ENCODE measurements at regions not wholly inside any gene's neighbourhood (a gene's known extent, or its start where the extent isn't known, plus 50 kb on each side); places are given as distances from the start of the nearest gene placed in this dataset.

DNA sequence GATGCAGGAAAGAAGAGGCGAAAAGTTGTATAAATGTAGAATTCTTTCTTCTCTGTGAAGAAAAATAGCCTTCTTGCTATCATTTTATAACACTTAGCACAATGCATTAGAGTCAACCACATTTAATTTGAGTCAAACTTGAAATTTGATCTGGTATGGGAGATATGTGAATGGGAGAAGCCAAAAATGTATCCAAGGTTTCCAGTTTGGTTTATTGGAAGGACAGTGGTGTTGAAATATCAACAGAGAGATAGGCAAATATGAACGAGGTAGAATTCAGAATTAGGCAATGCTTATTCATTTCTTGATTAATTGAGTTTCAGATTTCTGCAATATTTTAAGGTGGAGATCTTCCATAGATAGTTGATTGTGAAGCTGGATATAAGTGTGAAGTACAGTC, 991.9 kb upstream of the CHAC2 start:
- no peak overlapping the region for H2AFZ ChIP-seq
- no peaks in the 10 kb centered on the region for H4K20me1 ChIP-seq (replicated peaks; ENCODE audit: insufficient read depth)
- no peaks in the 10 kb centered on the region for H3K27me3 ChIP-seq (ENCODE audit: insufficient read depth)
- H3K79me2 ChIP-seq (replicated peaks; ENCODE audit: insufficient read depth), result no peaks in the 10 kb centered on the region
- no peaks in the 10 kb centered on the region for H3K36me3 Mint-ChIP-seq (ENCODE audit: low read depth)
- H3K4me3 Mint-ChIP-seq, result no peak overlapping the region
- H3K9me2 ChIP-seq (ENCODE audit: insufficient read depth), result no peaks in the 10 kb centered on the region
- no peaks in the 10 kb centered on the region for H3K27me3 Mint-ChIP-seq (ENCODE audit: insufficient read depth, low read depth, poor library complexity)
- H3K27ac Mint-ChIP-seq, result no peak overlapping the region
- H3K9me3 Mint-ChIP-seq, result peaks cover 3% of the 10 kb centered on the region; the same call in 1 of the 3 replicates
- no peaks in the 10 kb centered on the region for H3K4me1 ChIP-seq (ENCODE audit: insufficient read depth)
- no peaks in the 10 kb centered on the region for H3K36me3 ChIP-seq (ENCODE audit: insufficient read depth)
- no peak overlapping the region for H3K4me3 ChIP-seq
- H3K4me2 ChIP-seq, result no peak overlapping the region
- H3K4me1 Mint-ChIP-seq, result no peaks in the 10 kb centered on the region
- DNase-seq (ENCODE audit: low spot score) (no peak), ATAC-seq (no peak)
- no peaks in the 10 kb centered on the region for H3F3A ChIP-seq (replicated peaks; ENCODE audit: low read depth)
- no peak overlapping the region for H3K27ac ChIP-seq (ENCODE audit: low read depth)
- TF ChIP-seq EZH2phosphoT487 (IDR thresholded peaks at IDR 0.05; ENCODE audit: unreplicated experiment), result no peak
- TF ChIP-seq, protein P1, sequence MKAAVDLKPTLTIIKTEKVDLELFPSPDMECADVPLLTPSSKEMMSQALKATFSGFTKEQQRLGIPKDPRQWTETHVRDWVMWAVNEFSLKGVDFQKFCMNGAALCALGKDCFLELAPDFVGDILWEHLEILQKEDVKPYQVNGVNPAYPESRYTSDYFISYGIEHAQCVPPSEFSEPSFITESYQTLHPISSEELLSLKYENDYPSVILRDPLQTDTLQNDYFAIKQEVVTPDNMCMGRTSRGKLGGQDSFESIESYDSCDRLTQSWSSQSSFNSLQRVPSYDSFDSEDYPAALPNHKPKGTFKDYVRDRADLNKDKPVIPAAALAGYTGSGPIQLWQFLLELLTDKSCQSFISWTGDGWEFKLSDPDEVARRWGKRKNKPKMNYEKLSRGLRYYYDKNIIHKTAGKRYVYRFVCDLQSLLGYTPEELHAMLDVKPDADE (IDR thresholded peaks at IDR 0.05), result no peak
- no peak for TF ChIP-seq JUNB (IDR thresholded peaks at IDR 0.05; ENCODE audit: unreplicated experiment)
- no peak for TF ChIP-seq STAT1 (IDR thresholded peaks at IDR 0.05; ENCODE audit: unreplicated experiment)
- no peak for TF ChIP-seq CTCF (conservative IDR thresholded peaks at IDR 0.05; ENCODE audit: low read depth in 2 of 2)
- TF ChIP-seq POLR2AphosphoS5 (IDR thresholded peaks at IDR 0.05; ENCODE audit: low read depth), result no peak
- TF ChIP-seq CREB1 (CRISPR knock-in tag; IDR thresholded peaks at IDR 0.05; ENCODE audit: low read depth), result no peak
- no peak for TF ChIP-seq NANOG (IDR thresholded peaks at IDR 0.05; ENCODE audit: borderline replicate concordance)
- TF ChIP-seq ZNF114 (CRISPR knock-in tag; IDR thresholded peaks at IDR 0.05), result no peak
- no peak for TF ChIP-seq REST (IDR thresholded peaks at IDR 0.05; ENCODE audit: unreplicated experiment)
- TF ChIP-seq, protein P2, sequence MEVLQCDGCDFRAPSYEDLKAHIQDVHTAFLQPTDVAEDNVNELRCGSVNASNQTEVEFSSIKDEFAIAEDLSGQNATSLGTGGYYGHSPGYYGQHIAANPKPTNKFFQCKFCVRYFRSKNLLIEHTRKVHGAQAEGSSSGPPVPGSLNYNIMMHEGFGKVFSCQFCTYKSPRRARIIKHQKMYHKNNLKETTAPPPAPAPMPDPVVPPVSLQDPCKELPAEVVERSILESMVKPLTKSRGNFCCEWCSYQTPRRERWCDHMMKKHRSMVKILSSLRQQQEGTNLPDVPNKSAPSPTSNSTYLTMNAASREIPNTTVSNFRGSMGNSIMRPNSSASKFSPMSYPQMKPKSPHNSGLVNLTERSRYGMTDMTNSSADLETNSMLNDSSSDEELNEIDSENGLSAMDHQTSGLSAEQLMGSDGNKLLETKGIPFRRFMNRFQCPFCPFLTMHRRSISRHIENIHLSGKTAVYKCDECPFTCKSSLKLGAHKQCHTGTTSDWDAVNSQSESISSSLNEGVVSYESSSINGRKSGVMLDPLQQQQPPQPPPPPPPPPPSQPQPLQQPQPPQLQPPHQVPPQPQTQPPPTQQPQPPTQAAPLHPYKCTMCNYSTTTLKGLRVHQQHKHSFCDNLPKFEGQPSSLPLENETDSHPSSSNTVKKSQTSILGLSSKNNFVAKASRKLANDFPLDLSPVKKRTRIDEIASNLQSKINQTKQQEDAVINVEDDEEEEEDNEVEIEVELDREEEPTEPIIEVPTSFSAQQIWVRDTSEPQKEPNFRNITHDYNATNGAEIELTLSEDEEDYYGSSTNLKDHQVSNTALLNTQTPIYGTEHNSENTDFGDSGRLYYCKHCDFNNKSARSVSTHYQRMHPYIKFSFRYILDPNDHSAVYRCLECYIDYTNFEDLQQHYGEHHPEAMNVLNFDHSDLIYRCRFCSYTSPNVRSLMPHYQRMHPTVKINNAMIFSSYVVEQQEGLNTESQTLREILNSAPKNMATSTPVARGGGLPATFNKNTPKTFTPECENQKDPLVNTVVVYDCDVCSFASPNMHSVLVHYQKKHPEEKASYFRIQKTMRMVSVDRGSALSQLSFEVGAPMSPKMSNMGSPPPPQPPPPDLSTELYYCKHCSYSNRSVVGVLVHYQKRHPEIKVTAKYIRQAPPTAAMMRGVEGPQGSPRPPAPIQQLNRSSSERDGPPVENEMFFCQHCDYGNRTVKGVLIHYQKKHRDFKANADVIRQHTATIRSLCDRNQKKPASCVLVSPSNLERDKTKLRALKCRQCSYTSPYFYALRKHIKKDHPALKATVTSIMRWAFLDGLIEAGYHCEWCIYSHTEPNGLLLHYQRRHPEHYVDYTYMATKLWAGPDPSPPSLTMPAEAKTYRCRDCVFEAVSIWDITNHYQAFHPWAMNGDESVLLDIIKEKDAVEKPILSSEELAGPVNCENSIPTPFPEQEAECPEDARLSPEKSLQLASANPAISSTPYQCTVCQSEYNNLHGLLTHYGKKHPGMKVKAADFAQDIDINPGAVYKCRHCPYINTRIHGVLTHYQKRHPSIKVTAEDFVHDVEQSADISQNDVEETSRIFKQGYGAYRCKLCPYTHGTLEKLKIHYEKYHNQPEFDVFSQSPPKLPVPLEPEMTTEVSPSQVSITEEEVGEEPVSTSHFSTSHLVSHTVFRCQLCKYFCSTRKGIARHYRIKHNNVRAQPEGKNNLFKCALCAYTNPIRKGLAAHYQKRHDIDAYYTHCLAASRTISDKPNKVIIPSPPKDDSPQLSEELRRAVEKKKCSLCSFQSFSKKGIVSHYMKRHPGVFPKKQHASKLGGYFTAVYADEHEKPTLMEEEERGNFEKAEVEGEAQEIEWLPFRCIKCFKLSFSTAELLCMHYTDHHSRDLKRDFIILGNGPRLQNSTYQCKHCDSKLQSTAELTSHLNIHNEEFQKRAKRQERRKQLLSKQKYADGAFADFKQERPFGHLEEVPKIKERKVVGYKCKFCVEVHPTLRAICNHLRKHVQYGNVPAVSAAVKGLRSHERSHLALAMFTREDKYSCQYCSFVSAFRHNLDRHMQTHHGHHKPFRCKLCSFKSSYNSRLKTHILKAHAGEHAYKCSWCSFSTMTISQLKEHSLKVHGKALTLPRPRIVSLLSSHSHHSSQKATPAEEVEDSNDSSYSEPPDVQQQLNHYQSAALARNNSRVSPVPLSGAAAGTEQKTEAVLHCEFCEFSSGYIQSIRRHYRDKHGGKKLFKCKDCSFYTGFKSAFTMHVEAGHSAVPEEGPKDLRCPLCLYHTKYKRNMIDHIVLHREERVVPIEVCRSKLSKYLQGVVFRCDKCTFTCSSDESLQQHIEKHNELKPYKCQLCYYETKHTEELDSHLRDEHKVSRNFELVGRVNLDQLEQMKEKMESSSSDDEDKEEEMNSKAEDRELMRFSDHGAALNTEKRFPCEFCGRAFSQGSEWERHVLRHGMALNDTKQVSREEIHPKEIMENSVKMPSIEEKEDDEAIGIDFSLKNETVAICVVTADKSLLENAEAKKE (CRISPR knock-in tag; IDR thresholded peaks at IDR 0.05), result no peak
- no peak for TF ChIP-seq ZNF331 (CRISPR knock-in tag; IDR thresholded peaks at IDR 0.05; ENCODE audit: low read depth)
- TF ChIP-seq EZH2 (IDR thresholded peaks at IDR 0.05; ENCODE audit: low read depth, unreplicated experiment), result no peak

All from GM23338 (cell line).